ENCODE measurements at regions not wholly inside any gene's neighbourhood (a gene's known extent, or its start where the extent isn't known, plus 50 kb on each side); places are given as distances from the start of the nearest gene placed in this dataset.

DNA sequence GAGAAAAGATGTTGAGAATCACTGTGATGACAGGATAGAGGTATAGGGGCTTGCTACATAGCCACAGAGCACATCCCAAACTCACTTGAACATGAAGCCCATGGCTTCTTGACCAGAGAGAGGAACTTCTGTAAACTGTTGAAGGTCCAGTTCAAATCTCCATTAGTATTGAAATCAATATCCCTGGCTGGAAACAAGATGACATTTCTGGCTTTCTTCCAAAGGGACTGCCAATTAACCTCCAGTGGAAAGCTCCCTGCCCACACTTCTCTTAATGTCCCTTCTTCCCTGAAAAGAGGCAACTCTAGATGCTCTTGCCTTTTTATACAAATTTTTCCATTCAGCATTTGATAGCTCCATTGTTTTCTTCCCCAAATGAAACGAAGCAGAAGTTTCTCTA, 612.1 kb downstream of the EBF1 start:
- no peak overlapping the region for H3K27ac ChIP-seq (ENCODE audit: low read depth)
- WGBS, result 46% methylated on average over 1 of the region's 1 CpG

GRCh38 chr5:158487156-158487555, 612.6 kb downstream of the EBF1 start:
- H3K4me1 ChIP-seq (ENCODE audit: insufficient read depth), result no peaks in the 10 kb centered on the region
- H3K36me3 ChIP-seq (ENCODE audit: insufficient read depth), result no peaks in the 10 kb centered on the region
- WGBS, result 62% methylated on average over 1 of the region's 1 CpG
- no peak overlapping the region for H3K27ac ChIP-seq (ENCODE audit: low read depth)
- no peak for DNase-seq (ENCODE audit: extremely low spot score)
- no peak overlapping the region for H3K4me3 ChIP-seq (ENCODE audit: low read depth, low read length)

More for the DNA sequence above, 612.1 kb downstream of the EBF1 start:
- Histone ChIP-seq H3K4me3 (ENCODE audit: low read depth, low read length) (no peak overlapping the region), H3K4me1 (ENCODE audit: insufficient read depth) (no peaks in the 10 kb centered on the region), H3K36me3 (ENCODE audit: insufficient read depth) (no peaks in the 10 kb centered on the region)
- no peak for DNase-seq (ENCODE audit: extremely low spot score)

GRCh38 chr5:158486566-158486965, 613.1 kb downstream of the EBF1 start:
- no peaks in the 10 kb centered on the region for H3K4me1 ChIP-seq (ENCODE audit: insufficient read depth)
- H3K36me3 ChIP-seq (ENCODE audit: insufficient read depth), result no peaks in the 10 kb centered on the region
- H3K27ac ChIP-seq (ENCODE audit: low read depth), result no peak overlapping the region
- 63% methylated on average over 3 of the region's 3 CpGs for WGBS
- H3K4me3 ChIP-seq (ENCODE audit: low read depth, low read length), result no peak overlapping the region
- DNase-seq (ENCODE audit: extremely low spot score), result no peak

- 28% methylated on average over 6 of the region's 6 CpGs for WGBS
- H3K4me1 ChIP-seq (ENCODE audit: insufficient read depth), result no peaks in the 10 kb centered on the region
- DNase-seq (ENCODE audit: extremely low spot score), result no peak
- no peak overlapping the region for H3K27ac ChIP-seq (ENCODE audit: low read depth)
- H3K4me3 ChIP-seq (ENCODE audit: low read depth, low read length), result no peak overlapping the region
- H3K36me3 ChIP-seq (ENCODE audit: insufficient read depth), result no peaks in the 10 kb centered on the region
Observed at GRCh38 chr5:158485604-158486081, 614.1 kb downstream of the EBF1 start.

- H3K4me3 ChIP-seq (ENCODE audit: low read depth, low read length), result no peak overlapping the region
- no peaks in the 10 kb centered on the region for H3K4me1 ChIP-seq (ENCODE audit: insufficient read depth)
- no peak for DNase-seq (ENCODE audit: extremely low spot score)
- WGBS, result 54% methylated on average over 10 of the region's 10 CpGs
- H3K27ac ChIP-seq (ENCODE audit: low read depth), result no peak overlapping the region
- no peaks in the 10 kb centered on the region for H3K36me3 ChIP-seq (ENCODE audit: insufficient read depth)
Observed at GRCh38 chr5:158485047-158485446, 614.7 kb downstream of the EBF1 start.

DNA sequence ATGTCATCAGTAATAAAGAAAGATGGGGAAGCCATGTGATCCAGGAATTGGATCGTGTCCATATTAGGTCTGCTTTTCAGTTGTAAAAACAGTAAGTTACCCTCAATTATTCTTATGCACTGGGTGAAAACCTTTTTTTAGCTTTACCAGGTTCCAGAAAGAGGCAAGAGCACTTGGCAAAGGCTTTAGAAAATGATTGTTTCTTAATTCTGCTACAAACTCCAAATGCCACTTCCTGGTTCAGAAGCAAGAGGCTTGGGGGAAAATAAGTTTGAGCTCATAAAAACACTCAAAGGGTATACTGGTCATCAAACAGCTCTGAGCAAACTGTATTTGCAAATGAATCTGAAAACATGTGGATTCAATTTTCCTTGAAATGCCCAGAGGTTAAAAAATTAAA, 615.6 kb downstream of the EBF1 start:
- H3K4me1 ChIP-seq (ENCODE audit: insufficient read depth), result no peaks in the 10 kb centered on the region
- no peak overlapping the region for H3K4me3 ChIP-seq (ENCODE audit: low read depth, low read length)
- 25% methylated on average over 1 of the region's 1 CpG for WGBS
- DNase-seq (ENCODE audit: extremely low spot score), result no peak
- H3K36me3 ChIP-seq (ENCODE audit: insufficient read depth), result no peaks in the 10 kb centered on the region
- no peak overlapping the region for H3K27ac ChIP-seq (ENCODE audit: low read depth)

- no peaks in the 10 kb centered on the region for H3K36me3 ChIP-seq (ENCODE audit: insufficient read depth)
- H3K4me1 ChIP-seq (ENCODE audit: insufficient read depth), result no peaks in the 10 kb centered on the region
- WGBS, result 37% methylated on average over 6 of the region's 6 CpGs
- DNase-seq (ENCODE audit: extremely low spot score), result no peak
- no peak overlapping the region for H3K4me3 ChIP-seq (ENCODE audit: low read depth, low read length)
- no peak overlapping the region for H3K27ac ChIP-seq (ENCODE audit: low read depth)
Observed at GRCh38 chr5:158483281-158483860, 616.3 kb downstream of the EBF1 start.

DNA sequence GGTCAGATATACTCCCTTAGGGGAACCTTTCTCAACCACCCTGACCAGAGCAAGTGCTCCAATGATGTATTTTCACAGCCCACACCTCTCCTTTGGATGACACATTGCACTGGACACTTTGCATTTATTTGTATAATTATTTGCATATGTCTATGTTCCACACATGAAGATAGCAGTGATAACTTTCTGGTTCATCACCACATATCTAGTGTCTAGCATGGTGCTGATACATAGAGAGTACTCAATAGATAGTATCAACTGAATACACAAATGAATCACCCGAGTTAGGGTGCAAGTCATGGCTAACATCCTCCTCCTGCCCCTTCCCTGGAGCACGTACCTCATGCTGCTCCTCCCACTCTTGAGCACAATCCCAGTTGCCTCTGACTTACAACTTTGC, 617.6 kb downstream of the EBF1 start:
- 71% methylated on average over 2 of the region's 2 CpGs for WGBS
- Histone ChIP-seq H3K4me3 (ENCODE audit: low read depth, low read length) (no peak overlapping the region), H3K36me3 (ENCODE audit: insufficient read depth) (no peaks in the 10 kb centered on the region), H3K4me1 (ENCODE audit: insufficient read depth) (no peaks in the 10 kb centered on the region), H3K27ac (ENCODE audit: low read depth) (no peak overlapping the region)
- DNase-seq (ENCODE audit: extremely low spot score), result no peak

DNA sequence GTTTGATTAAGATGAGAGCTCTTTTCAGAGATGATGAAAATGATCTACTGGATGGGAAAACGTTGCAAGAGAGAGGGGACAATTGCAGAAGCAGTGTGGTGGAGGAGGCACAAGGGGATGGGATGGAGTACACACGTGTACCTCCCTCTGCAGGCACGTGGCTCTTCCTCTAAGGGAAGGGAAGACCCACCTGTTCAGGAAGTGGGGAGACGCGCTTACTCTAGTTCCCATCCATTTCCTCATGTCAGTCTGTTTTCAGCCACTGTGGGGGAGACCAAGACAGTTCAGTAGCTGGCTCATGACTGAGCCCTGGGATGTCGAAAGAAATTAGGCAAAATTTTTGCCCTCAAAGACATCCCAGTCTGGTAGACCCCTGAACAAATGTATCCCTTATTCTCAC, 619.2 kb upstream of the CLINT1 start:
- no peak overlapping the region for H3K27ac ChIP-seq (ENCODE audit: low read depth)
- no peak overlapping the region for H3K4me3 ChIP-seq (ENCODE audit: low read depth, low read length)
- DNase-seq (ENCODE audit: extremely low spot score), result no peak
- 81% methylated on average over 6 of the region's 6 CpGs for WGBS
- H3K4me1 ChIP-seq (ENCODE audit: insufficient read depth), result no peaks in the 10 kb centered on the region
- no peaks in the 10 kb centered on the region for H3K36me3 ChIP-seq (ENCODE audit: insufficient read depth)

DNA sequence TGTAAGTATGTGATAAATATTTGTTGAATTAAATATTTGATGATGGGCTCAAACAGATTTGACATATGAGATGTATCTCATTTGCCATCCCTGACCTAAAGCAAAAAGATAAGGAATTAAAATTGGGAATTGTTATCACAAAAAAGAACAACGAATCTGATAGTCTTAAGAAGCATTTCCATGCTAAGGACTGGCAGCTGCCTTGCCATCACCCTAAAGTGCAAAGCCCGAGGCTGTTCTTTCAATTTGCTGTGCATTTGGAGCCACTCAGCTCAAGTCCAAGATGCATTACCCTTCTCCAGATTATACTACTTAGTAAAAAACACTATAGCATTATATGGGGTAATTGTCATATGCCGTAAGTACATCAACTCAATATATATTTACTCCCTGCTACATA, 618.3 kb upstream of the CLINT1 start:
- WGBS, result 86% methylated on average over 3 of the region's 3 CpGs
- DNase-seq (ENCODE audit: extremely low spot score), result no peak
- Histone ChIP-seq H3K4me1 (ENCODE audit: insufficient read depth) (no peaks in the 10 kb centered on the region), H3K4me3 (ENCODE audit: low read depth, low read length) (no peak overlapping the region), H3K27ac (ENCODE audit: low read depth) (no peak overlapping the region), H3K36me3 (ENCODE audit: insufficient read depth) (no peaks in the 10 kb centered on the region)

GRCh38 chr5:158473016-158473635, 614.2 kb upstream of the CLINT1 start:
- DNase-seq (ENCODE audit: extremely low spot score), result no peak
- Histone ChIP-seq H3K36me3 (ENCODE audit: insufficient read depth) (no peaks in the 10 kb centered on the region), H3K4me1 (ENCODE audit: insufficient read depth) (no peaks in the 10 kb centered on the region), H3K27ac (ENCODE audit: low read depth) (no peak overlapping the region), H3K4me3 (ENCODE audit: low read depth, low read length) (no peak overlapping the region)
- WGBS, result 44% methylated on average over 4 of the region's 4 CpGs

DNA sequence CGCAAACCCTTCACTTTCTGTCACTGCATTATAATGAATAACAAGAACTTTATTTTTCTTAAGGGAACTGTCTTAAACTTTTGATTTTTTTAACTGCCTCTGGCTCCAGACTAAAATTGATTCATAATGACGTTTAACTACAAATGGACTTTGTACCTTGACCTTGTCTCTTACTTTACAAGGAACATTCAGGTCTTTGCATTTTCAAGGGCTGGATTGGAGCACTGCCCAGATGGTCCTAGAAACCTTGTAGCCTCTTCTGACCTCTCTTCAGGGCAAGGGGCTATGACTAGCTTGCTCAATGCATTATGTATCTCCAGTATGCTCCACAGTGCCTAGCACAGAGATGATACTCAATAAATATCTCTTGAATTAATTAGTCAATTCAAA, 612.6 kb upstream of the CLINT1 start:
- Histone ChIP-seq H3K4me1 (ENCODE audit: insufficient read depth) (no peaks in the 10 kb centered on the region), H3K4me3 (ENCODE audit: low read depth, low read length) (no peak overlapping the region), H3K27ac (ENCODE audit: low read depth) (no peak overlapping the region), H3K36me3 (ENCODE audit: insufficient read depth) (no peaks in the 10 kb centered on the region)
- WGBS, result 76% methylated on average over 2 of the region's 2 CpGs
- no peak for DNase-seq (ENCODE audit: extremely low spot score)

DNA sequence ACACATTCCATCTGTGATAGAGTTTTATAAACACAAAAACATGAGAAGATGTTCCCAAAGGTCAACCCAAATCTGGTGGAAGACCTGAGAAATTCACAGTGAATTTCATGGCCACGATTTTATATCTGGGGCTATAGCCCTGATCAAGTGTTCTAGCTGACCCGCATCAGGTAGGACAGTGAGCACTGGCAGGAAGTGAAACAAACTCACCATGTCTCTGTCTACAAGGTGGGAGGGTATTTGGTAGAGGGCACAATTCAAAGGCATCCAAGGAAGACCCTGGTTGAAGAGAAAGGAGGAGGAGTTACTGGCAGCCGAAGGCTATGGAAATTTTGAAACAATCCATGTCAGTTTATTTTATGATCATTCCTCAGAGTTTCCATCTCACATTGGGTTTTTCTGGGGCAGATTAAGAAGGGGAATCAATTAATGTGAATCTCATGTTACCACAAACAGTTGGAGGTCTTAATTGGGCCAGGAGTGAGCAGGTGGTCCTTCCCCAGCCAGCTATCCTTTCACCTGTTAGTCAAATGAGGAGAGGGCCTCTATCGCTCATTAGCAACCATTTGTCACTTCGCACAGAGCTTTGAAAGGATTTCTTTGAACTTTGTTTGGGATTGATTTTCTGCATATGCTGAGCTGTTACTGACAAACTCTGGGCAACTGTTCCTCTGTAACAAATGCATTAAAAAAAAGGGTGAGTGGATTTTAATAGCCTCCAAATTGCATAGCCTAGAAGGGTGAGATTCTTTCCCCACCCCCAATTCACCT, 612.0 kb upstream of the CLINT1 start:
- Histone ChIP-seq H3K36me3 (ENCODE audit: insufficient read depth) (no peaks in the 10 kb centered on the region), H3K4me3 (ENCODE audit: low read depth, low read length) (no peak overlapping the region), H3K4me1 (ENCODE audit: insufficient read depth) (no peaks in the 10 kb centered on the region), H3K27ac (ENCODE audit: low read depth) (no peak overlapping the region)
- no peak for DNase-seq (ENCODE audit: extremely low spot score)
- WGBS, result 85% methylated on average over 5 of the region's 5 CpGs

DNA sequence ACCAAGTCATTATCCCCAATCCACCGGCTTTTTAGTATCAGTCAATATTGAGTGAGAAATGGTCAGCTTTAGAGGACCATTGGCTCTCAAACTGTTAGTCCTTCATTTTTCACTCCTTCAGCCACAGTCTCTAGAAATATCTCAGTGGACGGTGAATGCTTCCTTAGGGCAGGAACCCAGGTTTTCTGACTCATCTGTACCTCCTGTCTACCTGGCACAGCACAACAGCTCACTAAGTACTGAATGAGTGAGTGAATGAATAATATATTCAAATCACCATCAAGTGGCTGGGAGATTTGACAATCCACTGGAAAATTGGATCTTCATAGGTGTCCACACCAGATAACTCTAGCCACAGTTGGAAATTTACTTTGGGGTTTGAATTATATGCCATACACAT, 609.5 kb upstream of the CLINT1 start:
- no peaks in the 10 kb centered on the region for H3K4me1 ChIP-seq (ENCODE audit: insufficient read depth)
- 78% methylated on average over 2 of the region's 2 CpGs for WGBS
- no peak for DNase-seq (ENCODE audit: extremely low spot score)

More for the DNA sequence above, 609.5 kb upstream of the CLINT1 start:
- H3K36me3 ChIP-seq (ENCODE audit: insufficient read depth), result no peaks in the 10 kb centered on the region
- H3K27ac ChIP-seq (ENCODE audit: low read depth), result no peak overlapping the region
- no peak overlapping the region for H3K4me3 ChIP-seq (ENCODE audit: low read depth, low read length)
